Activated CD8-positive, alpha-beta memory T cell treated with anti-CD3 and anti-CD28 coated beads, Interleukin-2, amount 50 U/mL, for 24 hours (primary cell): ENCODE measurements at regions not wholly inside any gene's neighbourhood (a gene's known extent, or its start where the extent isn't known, plus 50 kb on each side); places are given as distances from the start of the nearest gene placed in this dataset.

Source experiments
- DNase-seq: peaks from one replicate; pipeline ENCODE4 v3.0.0-alpha.2; 2020; ENCODE audit errors: extremely low read depth

DNA sequence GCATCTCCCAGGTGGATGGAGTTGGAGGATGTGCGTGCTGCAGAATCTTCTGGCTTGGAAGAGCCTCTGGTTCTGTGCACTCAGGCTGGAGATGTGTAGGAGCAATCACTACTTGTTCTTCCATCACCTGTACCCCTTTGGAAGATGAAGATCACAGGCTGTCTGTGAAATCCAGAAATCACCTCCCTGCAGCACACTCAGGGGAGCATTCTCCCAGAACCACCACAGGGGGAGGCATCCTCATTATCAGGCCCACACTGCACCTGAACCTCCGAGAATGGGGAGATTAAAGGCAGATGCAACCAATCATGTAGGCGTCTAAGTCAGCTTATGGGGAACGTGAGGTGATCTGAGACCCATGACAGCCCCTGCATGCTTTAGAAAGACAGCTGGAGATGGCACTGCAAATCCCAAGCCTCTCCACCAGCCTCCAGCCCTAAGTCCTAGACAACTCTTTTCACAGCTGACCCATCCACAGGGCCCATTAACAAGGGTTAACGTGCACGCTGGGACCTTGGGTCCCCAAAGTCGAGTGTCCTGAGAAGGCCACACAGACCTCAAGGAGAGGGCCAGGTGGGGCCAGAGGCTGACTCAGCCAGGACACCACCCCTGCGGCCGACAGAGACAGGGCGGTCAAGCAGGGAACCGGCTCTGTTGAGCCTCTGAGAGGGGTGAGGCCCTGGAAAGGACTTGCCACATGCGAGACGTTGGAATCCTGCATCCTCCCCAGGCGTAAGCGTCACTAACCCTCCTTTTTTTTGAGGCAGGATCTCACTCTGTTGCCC lies 314.9 kb downstream of the EIPR1 start:
- no peak for DNase-seq

- DNase-seq = no peak
These were observed 317.6 kb downstream of the EIPR1 start for GRCh38 chr2:3060049-3060448.

DNA sequence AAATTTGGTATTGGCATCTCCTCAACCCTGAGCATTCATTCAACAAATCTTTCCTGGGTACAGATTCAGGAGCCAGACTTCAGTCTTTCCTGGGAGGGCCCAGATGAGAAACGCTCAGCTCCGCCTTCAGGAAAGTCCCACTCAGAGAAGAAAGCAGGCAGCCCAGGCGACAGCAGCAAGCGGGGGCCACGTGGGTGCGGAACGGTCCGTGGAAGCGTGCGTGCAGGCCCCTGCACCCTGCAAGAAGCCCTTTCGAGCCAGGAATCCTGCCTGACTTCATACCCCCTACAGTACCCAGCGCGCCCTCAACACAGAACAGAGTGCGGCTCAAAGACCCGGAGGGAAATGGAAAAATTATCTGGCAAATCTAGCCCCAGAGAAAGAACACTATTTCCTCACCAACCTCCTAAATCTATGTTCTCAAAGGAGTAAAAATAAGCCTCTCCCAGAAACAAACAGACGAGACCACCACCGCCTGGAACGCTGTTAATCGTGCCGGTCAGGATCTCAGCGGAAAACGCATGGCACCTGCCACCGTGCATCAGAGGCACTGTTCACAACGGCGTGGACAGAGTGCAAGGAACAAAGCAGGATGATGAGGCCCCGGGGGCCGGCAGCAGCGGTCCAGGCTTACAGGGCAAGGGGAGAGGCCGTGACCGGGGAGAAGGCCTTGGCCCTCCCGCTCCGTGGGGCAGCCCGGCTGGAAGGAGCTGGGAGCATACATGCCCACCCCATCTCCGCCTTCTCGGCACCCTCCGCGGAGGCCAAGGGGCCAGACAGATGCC lies 318.3 kb downstream of the EIPR1 start:
- DNase-seq = no peak

DNA sequence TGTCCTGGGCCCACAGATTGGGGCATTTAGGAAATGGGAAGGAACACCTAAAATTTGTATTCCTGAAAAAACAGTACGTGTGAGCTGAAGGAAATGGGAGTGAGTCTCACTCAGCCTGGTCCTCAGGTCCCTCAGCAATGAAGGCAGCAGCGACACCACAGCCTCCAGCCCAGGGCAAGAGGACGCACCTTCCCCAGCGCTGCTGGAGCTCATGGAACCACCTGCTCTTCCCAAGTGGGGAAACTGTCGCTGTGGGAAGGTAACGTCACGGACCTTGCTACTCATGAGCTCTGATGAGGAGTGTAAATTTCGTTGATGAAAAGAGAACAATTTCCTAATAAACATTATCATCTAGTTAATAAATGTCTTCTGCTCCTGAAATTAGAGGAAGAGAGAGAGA lies 323.6 kb downstream of the EIPR1 start:
- DNase-seq = no peak

DNA sequence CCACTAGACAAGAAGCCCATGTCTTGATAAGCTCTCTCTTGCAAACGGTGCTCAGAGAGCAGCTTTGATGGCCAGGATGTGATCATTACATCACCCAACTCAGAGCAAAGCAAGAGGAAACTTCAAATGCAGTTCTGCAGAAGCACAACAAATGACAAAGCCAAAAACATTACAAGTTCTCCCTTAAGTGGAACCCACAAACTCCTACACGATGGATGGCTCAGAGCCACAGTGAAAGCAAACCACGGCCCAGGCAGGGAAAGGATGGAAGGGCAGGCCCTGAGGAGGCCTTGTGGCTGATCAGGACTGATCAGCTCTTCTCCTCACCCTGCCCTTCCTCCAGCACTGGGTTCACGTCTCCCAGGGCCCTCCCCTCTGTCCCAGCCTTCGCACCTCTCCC lies 326.4 kb downstream of the EIPR1 start:
- DNase-seq = no peak

DNA sequence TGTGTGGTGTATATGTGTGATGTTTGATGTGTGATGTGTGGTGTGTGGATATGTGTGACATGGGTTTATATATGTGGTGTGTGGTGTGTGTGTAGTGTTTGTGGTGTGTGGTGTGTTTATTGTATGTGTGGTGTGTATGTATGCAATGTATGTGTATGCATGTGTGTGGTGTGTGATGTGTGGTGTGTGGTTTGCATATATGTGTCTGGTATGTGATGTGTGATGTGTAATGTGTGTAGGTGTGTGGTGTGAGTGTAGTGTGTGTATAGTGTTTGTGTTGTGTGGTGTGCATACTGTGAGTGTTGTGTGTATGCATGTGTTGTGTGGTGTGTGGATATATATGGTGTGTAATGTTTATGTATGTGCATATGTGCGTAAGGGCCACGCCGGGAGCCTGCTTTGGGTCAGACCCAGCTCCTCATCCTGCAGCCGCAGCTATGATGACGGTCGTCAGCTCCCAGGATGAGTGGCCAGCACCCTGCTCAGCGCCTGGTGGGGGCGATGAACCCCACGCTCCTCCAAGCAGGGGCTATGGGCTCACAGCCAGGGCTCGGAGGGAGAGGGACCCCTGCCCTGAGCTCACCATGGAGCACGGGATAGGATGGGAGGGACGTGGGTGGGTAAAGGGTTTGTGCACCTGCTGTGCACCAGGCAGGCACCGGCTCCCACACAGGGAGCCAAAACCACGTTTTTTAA lies 331.3 kb downstream of the EIPR1 start:
- DNase-seq = no peak

DNA sequence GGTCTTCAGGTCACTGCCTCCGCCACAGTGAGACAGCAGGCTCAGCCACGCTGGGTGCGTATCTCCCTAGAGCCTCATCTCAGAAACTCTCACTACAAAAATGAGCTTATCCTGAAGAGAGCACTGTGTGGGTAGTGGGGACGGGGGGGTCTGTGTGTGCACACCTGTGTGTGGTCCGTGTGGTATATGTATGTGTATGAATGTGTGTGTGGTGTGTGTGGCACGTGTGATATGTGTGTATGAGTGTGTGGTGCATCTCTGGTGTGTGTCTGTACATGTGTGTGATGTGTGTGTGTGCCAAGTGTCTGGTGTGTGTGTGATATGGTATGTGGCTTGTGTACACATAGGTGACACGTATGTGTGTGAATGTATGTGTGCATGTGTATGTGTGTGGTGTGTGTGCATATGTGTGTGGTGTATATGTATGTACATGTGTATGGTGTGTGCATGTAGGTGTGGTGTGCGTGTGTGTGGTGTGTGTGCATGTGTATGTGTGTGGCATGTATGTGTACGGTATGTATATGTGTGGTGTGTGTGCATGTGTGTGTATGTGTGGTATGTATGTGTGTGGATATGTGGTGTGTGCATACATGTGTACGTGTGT lies 332.2 kb downstream of the EIPR1 start:
- no peak for DNase-seq

- no peak for DNase-seq
These were observed 332.9 kb downstream of the EIPR1 start for GRCh38 chr2:3044587-3045317.

DNA sequence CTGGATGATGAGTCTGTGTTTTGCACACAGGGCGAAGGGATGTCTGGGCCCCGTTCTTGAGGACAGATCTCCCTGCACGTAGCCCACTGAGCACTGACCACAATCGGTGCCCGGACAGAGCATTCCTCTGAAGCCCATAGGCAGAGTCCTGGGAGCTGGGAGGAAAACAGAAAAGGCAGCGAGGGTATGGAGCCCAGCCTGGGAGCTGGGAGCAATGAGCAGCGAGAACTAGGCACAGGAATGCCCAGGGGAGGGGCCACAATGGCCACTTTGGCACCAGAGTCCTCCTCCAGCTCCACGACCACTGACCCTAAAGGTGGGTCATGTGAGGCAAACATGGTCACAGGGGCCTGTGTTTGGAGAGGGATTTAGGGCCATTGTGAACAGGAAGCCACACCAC lies 333.9 kb downstream of the EIPR1 start:
- no peak for DNase-seq

DNA sequence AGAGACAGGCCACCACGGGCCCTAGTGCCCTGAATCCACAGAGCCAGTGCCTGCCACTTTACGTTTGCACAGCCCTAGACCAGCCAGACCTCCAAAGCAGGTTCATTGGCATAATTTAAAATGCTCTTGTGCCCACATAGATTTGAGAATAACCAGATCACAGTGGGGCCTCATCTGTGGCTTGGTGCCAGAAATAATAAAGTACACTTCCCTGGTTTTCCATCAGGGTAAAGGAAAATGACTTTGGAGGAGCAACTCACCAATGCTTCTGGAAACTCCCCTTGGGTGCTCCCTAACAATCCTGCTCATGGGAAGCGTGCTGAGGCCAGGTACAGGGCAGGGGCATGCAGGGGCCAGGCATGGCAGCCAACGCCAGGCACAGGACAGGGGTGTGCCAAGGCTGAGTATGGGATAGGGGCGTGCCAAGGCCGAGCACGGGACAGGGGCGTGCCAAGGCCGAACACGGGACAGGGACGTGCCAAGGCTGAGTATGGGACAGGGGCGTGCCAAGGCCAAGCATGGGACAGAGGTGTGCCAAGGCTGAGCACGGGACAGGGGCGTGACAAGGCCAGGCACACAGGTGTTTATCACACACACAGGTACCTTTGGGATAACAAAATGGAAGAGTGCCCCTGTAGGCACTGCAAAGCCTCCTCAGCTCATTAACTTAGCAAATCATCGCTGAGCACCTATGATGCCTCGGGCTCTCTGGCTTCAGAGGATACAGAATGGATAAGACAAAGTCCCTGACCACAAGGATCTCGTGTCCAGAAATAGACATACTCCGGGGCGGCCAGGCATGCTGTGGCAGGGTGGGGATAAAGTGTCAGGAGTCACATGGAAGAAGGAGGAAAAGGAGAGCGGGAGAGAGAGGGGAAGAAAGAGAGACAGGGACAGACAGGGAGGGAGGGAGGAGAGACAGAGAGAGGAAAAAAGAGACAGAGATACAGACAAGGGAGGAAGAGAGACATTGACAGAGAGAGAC lies 334.7 kb downstream of the EIPR1 start:
- no peak for DNase-seq

GRCh38 chr2:3041841-3042600 lies 335.6 kb downstream of the EIPR1 start:
- DNase-seq = no peak

DNA sequence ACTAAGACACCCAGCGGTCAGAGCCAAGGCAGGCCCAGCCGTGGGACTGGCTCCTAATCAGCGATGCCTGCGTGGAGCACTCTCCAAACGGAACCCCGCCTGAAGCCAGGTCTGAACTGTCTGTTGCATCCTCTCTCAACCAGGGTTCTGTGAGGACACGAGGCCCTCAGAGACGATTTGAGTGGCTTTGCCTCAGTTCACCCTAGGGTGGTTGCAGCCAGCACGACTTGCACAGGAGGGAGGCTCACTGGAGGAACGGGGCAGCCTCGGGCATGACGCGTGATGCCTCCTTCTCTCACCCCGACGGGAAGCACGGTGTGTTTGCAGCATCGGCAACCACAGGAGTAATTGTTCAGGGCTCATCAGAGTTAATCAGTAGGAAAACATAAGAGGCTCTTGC lies 336.4 kb downstream of the EIPR1 start:
- DNase-seq = no peak

DNA sequence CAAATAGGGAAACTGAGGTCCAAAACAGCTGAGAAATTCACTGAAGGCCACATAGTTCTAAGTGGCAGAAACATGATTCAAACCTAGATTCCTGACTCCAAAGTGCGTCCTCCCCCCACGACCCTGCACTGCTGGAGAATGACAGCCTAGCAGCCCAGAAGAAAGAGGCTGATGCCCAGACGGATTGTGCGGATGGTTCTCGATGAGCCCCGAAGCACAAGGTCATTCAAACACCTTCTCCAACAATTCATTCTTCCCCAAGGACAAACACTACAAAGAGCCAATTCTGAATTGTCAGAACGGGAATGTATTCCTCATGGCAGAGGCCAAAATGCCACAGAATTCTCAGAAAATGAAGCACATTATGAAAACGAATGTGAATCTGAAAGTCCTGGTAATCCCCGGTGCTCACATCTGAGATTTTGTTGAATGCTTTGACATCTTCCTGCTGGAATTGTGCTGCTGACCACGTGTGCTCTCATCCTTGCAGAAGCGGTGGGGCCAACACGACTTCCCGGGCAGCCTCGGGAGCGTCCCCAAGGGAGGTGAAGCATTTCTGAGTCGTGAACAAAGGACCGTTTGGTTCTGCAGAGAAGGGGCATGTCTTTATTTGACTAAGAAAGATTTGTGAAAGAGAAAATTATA lies 337.0 kb downstream of the EIPR1 start:
- no peak for DNase-seq

DNA sequence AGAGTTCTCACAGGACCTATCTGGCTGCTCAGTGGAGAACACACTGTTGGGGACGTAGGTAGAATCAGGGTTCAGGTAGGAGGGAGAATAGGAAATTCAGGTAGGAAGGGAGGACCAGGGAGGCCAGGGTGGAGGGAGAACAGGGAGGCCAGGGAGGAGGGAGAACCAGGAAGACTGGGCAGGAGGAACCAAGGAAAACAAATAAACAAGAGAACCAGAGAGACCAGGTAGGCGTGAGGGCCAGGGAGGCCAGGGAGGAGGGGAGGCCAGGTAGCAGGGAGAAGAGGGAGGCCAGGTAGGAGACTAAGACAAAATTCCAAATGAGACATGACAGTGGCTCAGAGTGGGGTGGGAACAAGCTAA lies 337.6 kb downstream of the EIPR1 start:
- DNase-seq = no peak

- DNase-seq = no peak
These were observed 338.2 kb downstream of the EIPR1 start for GRCh38 chr2:3039188-3040065.

DNA sequence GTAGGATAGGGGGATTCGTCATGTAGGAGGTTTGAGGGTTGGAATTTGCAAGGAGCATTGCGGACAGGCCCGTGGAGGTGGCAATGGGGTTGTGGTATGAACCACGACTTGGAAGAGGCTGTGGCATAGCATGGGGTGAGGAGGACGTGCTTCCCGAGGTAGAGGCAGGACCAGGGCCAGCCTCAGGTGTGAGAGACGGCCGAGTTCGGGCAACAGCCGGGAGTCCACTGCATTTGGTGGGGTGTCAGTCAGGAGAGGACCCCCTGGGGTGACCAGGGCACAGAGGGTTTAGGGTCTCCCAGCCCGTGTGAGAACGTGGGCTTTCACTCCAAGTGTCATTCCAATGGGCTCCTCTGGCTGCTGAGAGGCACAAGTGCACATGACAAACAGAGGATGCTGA lies 339.0 kb downstream of the EIPR1 start:
- no peak for DNase-seq

DNA sequence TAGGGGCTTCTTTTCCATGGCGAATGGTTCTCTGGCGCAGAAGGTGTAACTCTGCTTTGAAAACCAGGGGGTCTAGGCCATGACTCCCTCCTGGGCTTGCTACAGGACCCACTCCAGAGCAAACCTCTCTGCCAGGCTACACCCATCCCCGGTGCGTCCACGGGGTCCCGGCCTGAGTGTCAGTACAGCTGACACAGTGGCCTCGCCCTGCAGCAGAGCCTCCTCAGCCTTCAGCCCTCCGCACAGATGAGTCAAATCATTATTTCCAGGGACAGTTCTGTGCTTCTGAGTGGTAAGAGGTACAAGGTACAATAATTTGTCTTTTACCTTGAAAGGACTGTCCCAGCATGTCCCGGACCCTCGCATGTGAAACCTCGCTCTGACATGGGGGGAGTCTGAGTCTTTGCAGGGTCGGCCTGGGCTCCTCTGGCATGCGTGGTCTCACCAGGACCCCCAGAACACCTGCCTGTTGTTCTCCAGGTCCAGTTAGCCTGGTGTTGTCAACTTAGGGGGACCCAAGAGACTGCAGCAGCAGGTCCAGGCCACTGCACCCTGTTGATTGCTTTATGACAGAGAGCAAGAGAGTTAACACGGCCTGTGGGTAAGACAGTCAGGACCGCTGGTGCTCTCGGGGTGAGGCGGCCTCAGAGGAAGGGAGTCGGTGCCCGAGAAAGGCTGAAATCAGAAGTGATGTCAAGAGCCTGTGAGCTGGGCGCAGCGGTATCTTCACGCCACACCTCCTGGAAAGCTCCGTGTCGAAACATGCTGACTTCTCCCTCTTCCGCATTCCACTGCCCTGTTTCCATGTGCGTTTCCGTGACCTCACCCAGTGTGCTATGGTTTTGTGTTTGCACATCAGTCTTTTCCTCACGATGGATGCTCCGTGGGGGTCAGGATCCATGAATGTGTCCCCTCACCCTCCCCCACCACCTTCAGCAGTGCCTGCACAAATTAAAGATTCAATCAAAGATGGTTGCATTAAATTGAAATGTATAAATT lies 340.1 kb downstream of the EIPR1 start:
- DNase-seq = no peak
